Brain microvascular endothelial cell (primary cell): ENCODE measurements at regions not wholly inside any gene's neighbourhood (a gene's known extent, or its start where the extent isn't known, plus 50 kb on each side); places are given as distances from the start of the nearest gene placed in this dataset.

Source experiments
- DNase-seq: peaks from one replicate; pipeline ENCODE4 v3.0.0-alpha.2; 2020
- H3K27ac ChIP-seq: fragments of 250-450 bp; sonication (Bioruptor Pico); 2 replicates; pipeline ENCODE4 v1.5.1; 2020; ENCODE audit warnings: mild to moderate bottlenecking, moderate library complexity
- H3K27me3 ChIP-seq: fragments of 250-450 bp; sonication (Bioruptor Pico); replicated peaks from 2 replicates; pipeline ENCODE4 v1.5.1; 2020; ENCODE audit warnings: mild to moderate bottlenecking
- H3K36me3 ChIP-seq: fragments of 250-450 bp; sonication (Bioruptor Pico); replicated peaks from 2 replicates; pipeline ENCODE4 v1.5.1; 2020; ENCODE audit warnings: mild to moderate bottlenecking
- H3K4me3 ChIP-seq: 2 replicates; pipeline ENCODE4 v1.5.1; 2011; ENCODE audit warnings: low read depth, mild to moderate bottlenecking, control low read depth, low read length, moderate library complexity
- in situ Hi-C: cut with HindIII; loops from 2 replicates; pipeline ENCODE4 v1.10.0; 2017; ENCODE audit warnings: low sequenced_read_pairs, low pct_ligation_motif_present
- TF ChIP-seq, protein P1 (sequence below): IDR thresholded peaks from 2 replicates; pipeline ENCODE4 v1.5.1; 2011; ENCODE audit warnings: low read depth, mild to moderate bottlenecking, moderate library complexity, low read length, control low read depth, inconsistent platforms; ENCODE audit errors: missing control alignments

DNA sequence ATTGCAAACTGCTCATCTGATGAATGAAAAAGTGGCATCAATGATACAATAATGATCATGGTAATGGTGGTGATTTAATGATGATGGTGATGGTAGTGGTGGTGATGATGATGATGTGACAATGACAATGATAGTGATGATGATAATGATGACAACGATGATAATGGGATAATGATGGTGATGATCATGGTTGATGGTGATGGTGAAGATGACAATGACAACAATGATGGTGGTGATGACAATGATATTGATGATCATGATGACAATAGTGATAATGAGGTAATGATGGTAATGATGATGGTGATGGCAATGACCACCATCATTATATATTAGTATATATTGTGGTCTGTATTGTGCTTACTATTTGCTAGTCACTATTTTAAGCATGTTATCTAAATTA is 474.3 kb downstream of the TBC1D22A start:
- no peaks in the 10 kb centered on the region for H3K36me3 ChIP-seq

GRCh38 chr22:47236161-47236560 is 473.7 kb downstream of the TBC1D22A start:
- Histone ChIP-seq H3K4me3 (no peak overlapping the region), H3K27ac (no peak overlapping the region), H3K36me3 (no peaks in the 10 kb centered on the region), H3K27me3 (no peaks in the 10 kb centered on the region)
- no peak for DNase-seq
- in situ Hi-C loops = no loop called here
- TF ChIP-seq, protein P1, sequence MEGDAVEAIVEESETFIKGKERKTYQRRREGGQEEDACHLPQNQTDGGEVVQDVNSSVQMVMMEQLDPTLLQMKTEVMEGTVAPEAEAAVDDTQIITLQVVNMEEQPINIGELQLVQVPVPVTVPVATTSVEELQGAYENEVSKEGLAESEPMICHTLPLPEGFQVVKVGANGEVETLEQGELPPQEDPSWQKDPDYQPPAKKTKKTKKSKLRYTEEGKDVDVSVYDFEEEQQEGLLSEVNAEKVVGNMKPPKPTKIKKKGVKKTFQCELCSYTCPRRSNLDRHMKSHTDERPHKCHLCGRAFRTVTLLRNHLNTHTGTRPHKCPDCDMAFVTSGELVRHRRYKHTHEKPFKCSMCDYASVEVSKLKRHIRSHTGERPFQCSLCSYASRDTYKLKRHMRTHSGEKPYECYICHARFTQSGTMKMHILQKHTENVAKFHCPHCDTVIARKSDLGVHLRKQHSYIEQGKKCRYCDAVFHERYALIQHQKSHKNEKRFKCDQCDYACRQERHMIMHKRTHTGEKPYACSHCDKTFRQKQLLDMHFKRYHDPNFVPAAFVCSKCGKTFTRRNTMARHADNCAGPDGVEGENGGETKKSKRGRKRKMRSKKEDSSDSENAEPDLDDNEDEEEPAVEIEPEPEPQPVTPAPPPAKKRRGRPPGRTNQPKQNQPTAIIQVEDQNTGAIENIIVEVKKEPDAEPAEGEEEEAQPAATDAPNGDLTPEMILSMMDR = no peak

More for the DNA sequence above, 474.3 kb downstream of the TBC1D22A start:
- no peak overlapping the region for H3K4me3 ChIP-seq
- in situ Hi-C loops = no loop called here
- DNase-seq = no peak
- no peaks in the 10 kb centered on the region for H3K27me3 ChIP-seq
- no peak overlapping the region for H3K27ac ChIP-seq
- TF ChIP-seq, protein P1 = no peak

- no peak overlapping the region for H3K4me3 ChIP-seq
- no peak overlapping the region for H3K27ac ChIP-seq
- no peaks in the 10 kb centered on the region for H3K27me3 ChIP-seq
- H3K36me3 ChIP-seq = no peaks in the 10 kb centered on the region
- TF ChIP-seq, protein P1 = no peak
- DNase-seq = no peak
- in situ Hi-C loops = no loop called here
Observed at GRCh38 chr22:47233316-47234243, 471.1 kb downstream of the TBC1D22A start.

- Histone ChIP-seq H3K4me3 (no peak overlapping the region), H3K27ac (no peak overlapping the region), H3K36me3 (no peaks in the 10 kb centered on the region), H3K27me3 (no peaks in the 10 kb centered on the region)
- in situ Hi-C loops = no loop called here
- no peak for DNase-seq
- TF ChIP-seq, protein P1 = no peak
Observed at GRCh38 chr22:47232753-47233152, 470.3 kb downstream of the TBC1D22A start.

GRCh38 chr22:47232197-47232596 is 469.7 kb downstream of the TBC1D22A start:
- no peaks in the 10 kb centered on the region for H3K27me3 ChIP-seq
- no peaks in the 10 kb centered on the region for H3K36me3 ChIP-seq
- no peak overlapping the region for H3K4me3 ChIP-seq
- in situ Hi-C loops = no loop called here
- TF ChIP-seq, protein P1 = no peak
- no peak for DNase-seq
- H3K27ac ChIP-seq = no peak overlapping the region
